Choroid plexus epithelial cell (primary cell): ENCODE measurements at regions not wholly inside any gene's neighbourhood (a gene's known extent, or its start where the extent isn't known, plus 50 kb on each side); places are given as distances from the start of the nearest gene placed in this dataset.

Source experiments
- DNase-seq: peaks from one replicate; pipeline ENCODE4 v3.0.0-alpha.2; 2010; ENCODE audit warnings: low read depth
- H3K4me3 ChIP-seq: 2 replicates; pipeline ENCODE4 v1.5.1; 2011; ENCODE audit warnings: low read depth, mild to moderate bottlenecking, control low read depth, low read length, moderate library complexity
- TF ChIP-seq, protein P1 (sequence below): conservative IDR thresholded peaks from 2 replicates; pipeline ENCODE4 v1.5.1; 2011; ENCODE audit warnings: low read depth, mild to moderate bottlenecking, control low read depth, inconsistent platforms, low read length, moderate library complexity

DNA sequence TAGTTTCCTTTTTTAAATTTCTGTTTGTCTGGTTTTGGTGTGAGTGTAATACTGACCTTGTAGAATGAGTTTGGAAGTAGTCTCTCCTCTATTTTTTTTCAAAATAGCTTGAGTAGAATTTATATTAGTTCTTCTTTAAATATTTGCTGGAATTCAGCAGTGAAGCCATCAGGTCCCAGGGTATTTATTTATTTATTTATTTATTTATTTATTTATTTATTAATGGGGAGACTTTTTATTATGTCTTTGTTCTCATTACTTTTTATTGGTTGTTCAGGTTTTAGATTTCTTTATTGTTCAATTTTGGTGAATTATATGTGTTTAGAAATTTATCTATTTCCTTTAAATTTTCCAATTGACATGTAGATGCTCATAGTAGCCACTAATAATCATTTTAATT lies 875.8 kb upstream of the COX7C start:
- TF ChIP-seq, protein P1, sequence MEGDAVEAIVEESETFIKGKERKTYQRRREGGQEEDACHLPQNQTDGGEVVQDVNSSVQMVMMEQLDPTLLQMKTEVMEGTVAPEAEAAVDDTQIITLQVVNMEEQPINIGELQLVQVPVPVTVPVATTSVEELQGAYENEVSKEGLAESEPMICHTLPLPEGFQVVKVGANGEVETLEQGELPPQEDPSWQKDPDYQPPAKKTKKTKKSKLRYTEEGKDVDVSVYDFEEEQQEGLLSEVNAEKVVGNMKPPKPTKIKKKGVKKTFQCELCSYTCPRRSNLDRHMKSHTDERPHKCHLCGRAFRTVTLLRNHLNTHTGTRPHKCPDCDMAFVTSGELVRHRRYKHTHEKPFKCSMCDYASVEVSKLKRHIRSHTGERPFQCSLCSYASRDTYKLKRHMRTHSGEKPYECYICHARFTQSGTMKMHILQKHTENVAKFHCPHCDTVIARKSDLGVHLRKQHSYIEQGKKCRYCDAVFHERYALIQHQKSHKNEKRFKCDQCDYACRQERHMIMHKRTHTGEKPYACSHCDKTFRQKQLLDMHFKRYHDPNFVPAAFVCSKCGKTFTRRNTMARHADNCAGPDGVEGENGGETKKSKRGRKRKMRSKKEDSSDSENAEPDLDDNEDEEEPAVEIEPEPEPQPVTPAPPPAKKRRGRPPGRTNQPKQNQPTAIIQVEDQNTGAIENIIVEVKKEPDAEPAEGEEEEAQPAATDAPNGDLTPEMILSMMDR, result no peak
- DNase-seq, result no peak
- H3K4me3 ChIP-seq, result no peak overlapping the region

GRCh38 chr5:85760519-85760918 lies 857.2 kb upstream of the COX7C start:
- no peak for DNase-seq
- TF ChIP-seq, protein P1, result no peak

GRCh38 chr5:85769347-85769746 lies 848.4 kb upstream of the COX7C start:
- DNase-seq, result no peak
- TF ChIP-seq, protein P1, result no peak
- no peak overlapping the region for H3K4me3 ChIP-seq

More at GRCh38 chr5:85760519-85760918, 857.2 kb upstream of the COX7C start:
- H3K4me3 ChIP-seq, result no peak overlapping the region

DNA sequence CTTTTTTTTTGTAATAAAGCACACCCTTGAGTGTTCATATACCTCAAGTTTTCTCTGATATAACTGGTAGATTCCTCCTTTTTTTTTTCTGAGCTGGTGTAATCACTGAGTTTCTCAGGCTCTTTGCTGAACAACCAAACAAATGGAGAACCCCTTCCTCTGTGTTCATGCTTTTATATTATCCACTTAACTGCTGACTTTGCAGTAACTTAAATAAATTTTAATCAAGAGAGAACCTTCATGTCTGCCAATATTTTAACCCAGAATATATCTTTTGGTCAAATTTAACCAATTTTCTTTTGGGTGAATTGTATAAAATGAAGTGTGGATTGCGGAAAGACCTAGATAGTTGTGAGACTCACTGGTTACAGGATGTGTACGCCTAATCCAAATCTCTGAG lies 833.0 kb upstream of the COX7C start:
- TF ChIP-seq, protein P1, result no peak
- no peak for DNase-seq
- no peak overlapping the region for H3K4me3 ChIP-seq

GRCh38 chr5:85813146-85813545 lies 804.6 kb upstream of the COX7C start:
- DNase-seq, result no peak
- no peak overlapping the region for H3K4me3 ChIP-seq
- TF ChIP-seq, protein P1, result no peak

DNA sequence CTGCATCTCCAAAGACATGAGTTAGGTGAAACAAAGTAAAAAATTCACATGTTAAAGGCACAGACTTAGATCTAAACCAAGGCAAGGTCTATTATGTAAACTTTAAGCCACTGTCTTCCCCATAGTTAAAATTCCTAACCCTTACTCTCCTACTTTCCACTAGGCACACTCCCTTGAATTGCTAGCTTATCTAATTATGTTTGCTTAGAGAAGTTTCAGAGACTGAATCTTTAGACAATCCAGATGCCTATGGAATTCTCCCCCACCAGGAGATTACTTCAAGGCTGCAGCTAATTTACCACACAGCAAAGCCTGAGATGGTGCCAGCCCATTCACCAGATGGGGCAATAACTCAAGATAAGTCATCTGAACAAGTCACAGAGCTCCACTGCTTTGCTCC lies 803.1 kb upstream of the COX7C start:
- TF ChIP-seq, protein P1, result no peak
- no peak for DNase-seq

More for the DNA sequence above, 803.1 kb upstream of the COX7C start:
- no peak overlapping the region for H3K4me3 ChIP-seq
